ENCODE measurements at regions not wholly inside any gene's neighbourhood (a gene's known extent, or its start where the extent isn't known, plus 50 kb on each side); places are given as distances from the start of the nearest gene placed in this dataset.

DNA sequence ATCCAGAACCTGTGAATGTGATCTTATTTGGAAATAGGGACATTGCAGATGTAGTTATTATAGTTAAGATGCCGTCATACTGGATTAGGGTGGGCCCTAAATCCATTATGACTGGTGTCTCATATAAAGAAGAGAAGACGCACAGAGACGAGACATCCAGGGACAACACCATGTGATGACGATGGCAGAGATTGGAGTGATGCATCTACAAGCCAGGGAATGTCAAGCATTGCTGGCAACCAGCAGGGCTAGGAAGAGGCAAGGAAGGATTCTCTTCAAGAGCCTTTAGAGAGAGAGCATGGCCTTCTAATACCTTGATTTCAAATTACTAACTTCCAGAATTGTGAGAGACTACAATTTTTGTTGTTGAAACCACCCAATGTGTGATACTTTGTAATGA is 345.8 kb downstream of the PTEN start:
- Histone ChIP-seq H3K36me3 (ENCODE audit: insufficient read depth, low read length) (no peaks in the 10 kb centered on the region), H3K27me3 (ENCODE audit: control insufficient read depth in 1 of 2, insufficient read depth in 2 of 2, low read length in 2 of 2) (no peaks in the 10 kb centered on the region), H3K9me3 (ENCODE audit: control insufficient read depth in 1 of 2, insufficient read depth in 1 of 2, low read length in 2 of 2) (no peaks in the 10 kb centered on the region), H3K27ac (ENCODE audit: low read depth in 1 of 2, low read length in 2 of 2) (no peak overlapping the region), H3K4me3 (ENCODE audit: low read length) (no peak overlapping the region), H3K4me1 (ENCODE audit: insufficient read depth, low read length) (no peaks in the 10 kb centered on the region)
- no peaks in the 10 kb centered on the region for H3K27me3 Mint-ChIP-seq
- no peak overlapping the region for H3K27ac Mint-ChIP-seq
- H3K4me3 Mint-ChIP-seq = no peak overlapping the region
- no peaks in the 10 kb centered on the region for H3K36me3 Mint-ChIP-seq (ENCODE audit: low read depth)
- DNase-seq (no peak), ATAC-seq (ENCODE audit: poor library complexity) (no peak)
- intact Hi-C loops (cut with DNase I, micrococcal nuclease) = no loop called here
- ChIA-PET CTCF (no interaction called here), POLR2A (no interaction called here)
- no peak for TF ChIP-seq CTCF (IDR thresholded peaks at IDR 0.05)
- H3K9me3 Mint-ChIP-seq = no peaks in the 10 kb centered on the region
- H3K4me1 Mint-ChIP-seq (ENCODE audit: low read depth) = no peaks in the 10 kb centered on the region

DNA sequence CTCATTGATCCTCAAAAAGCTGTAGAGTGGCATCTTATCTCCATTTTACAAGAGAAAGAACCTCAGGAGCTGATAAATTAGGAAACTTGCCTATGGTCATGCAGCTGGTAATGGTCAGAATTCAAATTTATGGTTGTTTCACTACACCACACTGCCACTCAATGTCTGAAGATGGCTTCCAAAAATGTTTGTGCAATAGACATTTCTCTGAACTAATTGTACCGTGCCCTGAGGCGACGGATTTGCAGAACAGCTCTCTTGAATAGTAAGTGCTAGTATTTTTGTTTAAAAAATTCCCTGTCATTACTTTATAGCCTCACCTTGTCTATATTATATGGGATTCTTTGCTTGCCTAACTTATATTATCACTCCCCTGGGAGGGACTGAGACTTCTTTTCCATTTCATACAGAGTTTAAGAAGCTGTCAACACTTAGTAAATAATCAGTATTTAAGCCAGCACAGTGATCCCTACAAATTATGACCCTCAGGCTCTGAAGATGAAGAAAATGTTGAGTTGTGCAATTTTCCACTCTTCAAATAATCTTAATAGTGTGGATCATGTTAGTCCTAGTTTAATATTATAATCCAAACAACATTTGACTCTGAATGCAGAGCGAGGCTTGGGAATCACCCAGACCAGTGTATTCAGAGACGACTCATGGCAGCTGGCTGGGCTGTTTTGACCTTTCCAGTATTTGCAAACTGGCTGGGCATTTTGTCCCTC is 346.6 kb downstream of the PTEN start:
- H3K9me3 Mint-ChIP-seq = no peaks in the 10 kb centered on the region
- no peaks in the 10 kb centered on the region for H3K27me3 Mint-ChIP-seq
- no peak for ATAC-seq (ENCODE audit: poor library complexity)
- Histone ChIP-seq H3K36me3 (ENCODE audit: insufficient read depth, low read length) (no peaks in the 10 kb centered on the region), H3K27ac (ENCODE audit: low read depth in 1 of 2, low read length in 2 of 2) (no peak overlapping the region), H3K27me3 (ENCODE audit: control insufficient read depth in 1 of 2, insufficient read depth in 2 of 2, low read length in 2 of 2) (no peaks in the 10 kb centered on the region), H3K4me1 (ENCODE audit: insufficient read depth, low read length) (no peaks in the 10 kb centered on the region), H3K4me3 (ENCODE audit: low read length) (no peak overlapping the region), H3K9me3 (ENCODE audit: control insufficient read depth in 1 of 2, insufficient read depth in 1 of 2, low read length in 2 of 2) (no peaks in the 10 kb centered on the region)
- no peak for TF ChIP-seq CTCF (IDR thresholded peaks at IDR 0.05)
- POLR2A ChIA-PET = no interaction called here
- H3K27ac Mint-ChIP-seq = no peak overlapping the region
- CTCF ChIA-PET = no interaction called here
- no peak overlapping the region for H3K4me3 Mint-ChIP-seq
- intact Hi-C loops (cut with DNase I, micrococcal nuclease) = no loop called here
- H3K4me1 Mint-ChIP-seq (ENCODE audit: low read depth) = no peaks in the 10 kb centered on the region
- no peak for DNase-seq
- H3K36me3 Mint-ChIP-seq (ENCODE audit: low read depth) = no peaks in the 10 kb centered on the region

- H3K27me3 Mint-ChIP-seq = no peaks in the 10 kb centered on the region
- no peaks in the 10 kb centered on the region for H3K4me1 Mint-ChIP-seq (ENCODE audit: low read depth)
- H3K4me3 Mint-ChIP-seq = no peak overlapping the region
- Histone ChIP-seq H3K27ac (ENCODE audit: low read depth in 1 of 2, low read length in 2 of 2) (no peak overlapping the region), H3K4me3 (ENCODE audit: low read length) (no peak overlapping the region), H3K9me3 (ENCODE audit: control insufficient read depth in 1 of 2, insufficient read depth in 1 of 2, low read length in 2 of 2) (no peaks in the 10 kb centered on the region), H3K36me3 (ENCODE audit: insufficient read depth, low read length) (no peaks in the 10 kb centered on the region), H3K4me1 (ENCODE audit: insufficient read depth, low read length) (no peaks in the 10 kb centered on the region), H3K27me3 (ENCODE audit: control insufficient read depth in 1 of 2, insufficient read depth in 2 of 2, low read length in 2 of 2) (no peaks in the 10 kb centered on the region)
- TF ChIP-seq CTCF (IDR thresholded peaks at IDR 0.05) = no peak
- ChIA-PET POLR2A (no interaction called here), CTCF (no interaction called here)
- H3K9me3 Mint-ChIP-seq = no peaks in the 10 kb centered on the region
- no peak overlapping the region for H3K27ac Mint-ChIP-seq
- ATAC-seq (ENCODE audit: poor library complexity) (no peak), DNase-seq (no peak)
- no peaks in the 10 kb centered on the region for H3K36me3 Mint-ChIP-seq (ENCODE audit: low read depth)
- intact Hi-C loops (cut with DNase I, micrococcal nuclease) = no loop called here
Observed at GRCh38 chr10:88211230-88211629, 347.8 kb downstream of the PTEN start.
